ENCODE measurements at regions not wholly inside any gene's neighbourhood (a gene's known extent, or its start where the extent isn't known, plus 50 kb on each side); places are given as distances from the start of the nearest gene placed in this dataset.

DNA sequence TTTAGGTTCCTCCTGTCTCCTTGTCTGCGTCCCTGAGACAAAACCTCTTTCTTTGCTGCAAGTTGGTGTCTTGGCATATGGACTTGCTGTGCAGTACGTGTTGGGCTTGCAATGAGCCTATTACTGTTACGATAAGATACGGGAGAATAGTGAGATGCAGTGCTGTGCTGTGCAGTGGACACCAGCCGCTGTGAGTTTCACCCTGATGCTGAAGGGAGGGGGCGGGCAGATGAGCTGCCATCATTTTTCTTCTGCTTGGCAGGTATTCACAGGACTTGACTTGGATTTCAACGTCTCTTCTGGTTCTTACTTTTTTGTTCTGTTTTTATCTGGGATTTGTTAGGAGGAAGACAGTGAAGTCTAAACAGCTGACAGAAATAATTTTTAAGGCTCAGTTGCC is 257.1 kb upstream of the PITRM1 start:
- TF ChIP-seq ESRRG (CRISPR knock-in tag; IDR thresholded peaks at IDR 0.05), result no peak
- TF ChIP-seq BACH2 (CRISPR knock-in tag; IDR thresholded peaks at IDR 0.05; ENCODE audit: borderline replicate concordance), result no peak
- TF ChIP-seq, protein P1, sequence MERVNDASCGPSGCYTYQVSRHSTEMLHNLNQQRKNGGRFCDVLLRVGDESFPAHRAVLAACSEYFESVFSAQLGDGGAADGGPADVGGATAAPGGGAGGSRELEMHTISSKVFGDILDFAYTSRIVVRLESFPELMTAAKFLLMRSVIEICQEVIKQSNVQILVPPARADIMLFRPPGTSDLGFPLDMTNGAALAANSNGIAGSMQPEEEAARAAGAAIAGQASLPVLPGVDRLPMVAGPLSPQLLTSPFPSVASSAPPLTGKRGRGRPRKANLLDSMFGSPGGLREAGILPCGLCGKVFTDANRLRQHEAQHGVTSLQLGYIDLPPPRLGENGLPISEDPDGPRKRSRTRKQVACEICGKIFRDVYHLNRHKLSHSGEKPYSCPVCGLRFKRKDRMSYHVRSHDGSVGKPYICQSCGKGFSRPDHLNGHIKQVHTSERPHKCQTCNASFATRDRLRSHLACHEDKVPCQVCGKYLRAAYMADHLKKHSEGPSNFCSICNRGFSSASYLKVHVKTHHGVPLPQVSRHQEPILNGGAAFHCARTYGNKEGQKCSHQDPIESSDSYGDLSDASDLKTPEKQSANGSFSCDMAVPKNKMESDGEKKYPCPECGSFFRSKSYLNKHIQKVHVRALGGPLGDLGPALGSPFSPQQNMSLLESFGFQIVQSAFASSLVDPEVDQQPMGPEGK (CRISPR knock-in tag; IDR thresholded peaks at IDR 0.05; ENCODE audit: borderline replicate concordance), result no peak
- TF ChIP-seq OSR1 (CRISPR knock-in tag; IDR thresholded peaks at IDR 0.05), result no peak
- no peak for TF ChIP-seq ZFP30 (CRISPR knock-in tag; IDR thresholded peaks at IDR 0.05)
- TF ChIP-seq ZNF565 (CRISPR knock-in tag; conservative IDR thresholded peaks at IDR 0.05; ENCODE audit: low read depth), result no peak
- TF ChIP-seq, protein P2, sequence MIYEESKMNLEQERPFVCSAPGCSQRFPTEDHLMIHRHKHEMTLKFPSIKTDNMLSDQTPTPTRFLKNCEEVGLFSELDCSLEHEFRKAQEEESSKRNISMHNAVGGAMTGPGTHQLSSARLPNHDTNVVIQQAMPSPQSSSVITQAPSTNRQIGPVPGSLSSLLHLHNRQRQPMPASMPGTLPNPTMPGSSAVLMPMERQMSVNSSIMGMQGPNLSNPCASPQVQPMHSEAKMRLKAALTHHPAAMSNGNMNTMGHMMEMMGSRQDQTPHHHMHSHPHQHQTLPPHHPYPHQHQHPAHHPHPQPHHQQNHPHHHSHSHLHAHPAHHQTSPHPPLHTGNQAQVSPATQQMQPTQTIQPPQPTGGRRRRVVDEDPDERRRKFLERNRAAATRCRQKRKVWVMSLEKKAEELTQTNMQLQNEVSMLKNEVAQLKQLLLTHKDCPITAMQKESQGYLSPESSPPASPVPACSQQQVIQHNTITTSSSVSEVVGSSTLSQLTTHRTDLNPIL (CRISPR knock-in tag; IDR thresholded peaks at IDR 0.05; ENCODE audit: low read depth), result no peak
- TF ChIP-seq TCF4 (CRISPR knock-in tag; IDR thresholded peaks at IDR 0.05; ENCODE audit: borderline replicate concordance), result no peak
- TF ChIP-seq ZFP3 (CRISPR knock-in tag; IDR thresholded peaks at IDR 0.05), result no peak
- TF ChIP-seq RARB (CRISPR knock-in tag; IDR thresholded peaks at IDR 0.05), result no peak
- no peak for TF ChIP-seq TSHZ2 (CRISPR knock-in tag; IDR thresholded peaks at IDR 0.05)
- TF ChIP-seq ZNF8 (CRISPR knock-in tag; IDR thresholded peaks at IDR 0.05), result no peak
- TF ChIP-seq ISL1 (CRISPR knock-in tag; IDR thresholded peaks at IDR 0.05), result no peak
- TF ChIP-seq CSDC2 (CRISPR knock-in tag; IDR thresholded peaks at IDR 0.05), result no peak
